GM18873 (cell line): ENCODE measurements at regions not wholly inside any gene's neighbourhood (a gene's known extent, or its start where the extent isn't known, plus 50 kb on each side); places are given as distances from the start of the nearest gene placed in this dataset.

ENCODE experiments used
- ATAC-seq: cut with Tn5 transposase; IDR thresholded peaks from one replicate; pipeline ENCODE4 v1.9.1; 2021; ENCODE audit warnings: mild to moderate bottlenecking, moderate library complexity, moderate number of reproducible peaks; ENCODE audit not compliant: unreplicated experiment, low FRiP score

DNA sequence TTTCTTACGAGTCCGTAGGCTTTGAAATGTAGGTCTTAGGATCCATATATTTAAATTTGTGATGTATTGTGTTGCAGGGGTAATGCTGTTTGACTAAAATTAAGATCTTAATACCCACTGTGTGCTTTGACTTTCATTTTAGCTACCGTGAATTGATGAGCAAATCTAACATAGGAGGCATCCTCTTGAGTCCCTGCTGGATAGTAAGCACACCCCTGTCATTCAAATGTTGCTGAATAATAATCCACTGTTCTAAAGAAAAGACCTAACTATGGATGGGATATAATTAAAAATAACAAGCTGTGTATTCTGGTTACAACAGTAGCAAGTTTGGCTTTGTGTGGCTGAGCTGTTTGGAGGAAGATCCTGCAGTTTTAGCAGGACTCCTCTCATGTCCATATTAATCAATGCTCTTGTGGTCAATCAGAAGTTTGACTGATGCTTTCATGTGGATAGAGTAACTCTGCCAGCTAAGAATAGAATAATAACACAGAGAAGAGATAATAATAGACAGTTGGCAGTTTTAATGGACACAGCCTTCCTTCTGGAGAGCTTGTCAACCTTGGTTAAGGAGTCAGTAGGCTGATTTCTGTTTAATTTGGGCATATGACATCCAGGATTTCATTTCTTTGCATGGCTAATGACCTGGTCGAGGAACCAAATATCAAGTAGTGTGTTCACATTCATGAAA, 148.1 kb upstream of the MIS18BP1 start:
- no peak for ATAC-seq

DNA sequence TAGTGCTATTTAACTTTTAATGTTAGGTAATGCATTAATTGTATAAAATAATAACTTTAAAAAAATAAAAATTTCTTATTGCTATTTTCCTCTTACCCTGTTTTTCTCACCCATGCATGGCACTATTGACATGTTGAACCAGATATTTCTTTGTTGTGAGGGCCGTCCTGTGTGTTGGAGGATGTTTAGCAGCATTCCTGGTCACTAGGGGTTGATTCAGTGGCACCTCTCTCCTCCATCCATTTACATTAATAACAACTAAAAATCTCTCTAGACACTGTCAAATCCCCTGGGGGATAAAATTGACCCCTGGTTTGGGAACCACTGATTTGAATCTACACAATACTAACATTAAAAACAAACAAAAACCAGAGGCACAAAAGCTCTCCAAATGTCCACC, 147.5 kb upstream of the MIS18BP1 start:
- ATAC-seq: no peak

DNA sequence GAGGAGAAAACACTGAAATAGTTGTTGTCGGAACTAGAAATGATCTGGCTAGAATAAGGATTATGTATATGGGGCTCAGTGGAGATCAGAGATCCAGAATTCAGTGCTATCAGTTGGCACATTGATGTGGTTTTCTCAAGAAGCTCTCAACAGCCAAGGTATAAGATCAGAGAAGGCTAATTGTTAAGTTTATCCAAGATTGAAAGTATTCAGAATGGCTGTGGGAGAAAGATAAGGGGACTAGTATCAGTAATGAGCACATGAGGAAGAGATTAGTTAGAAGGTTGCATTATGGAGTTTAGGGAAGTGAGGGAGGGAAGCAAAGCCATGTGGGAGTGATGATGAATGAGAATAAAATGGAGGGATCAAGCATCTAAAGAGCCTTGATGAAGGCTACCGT, 128.1 kb upstream of the MIS18BP1 start:
- no peak for ATAC-seq

DNA sequence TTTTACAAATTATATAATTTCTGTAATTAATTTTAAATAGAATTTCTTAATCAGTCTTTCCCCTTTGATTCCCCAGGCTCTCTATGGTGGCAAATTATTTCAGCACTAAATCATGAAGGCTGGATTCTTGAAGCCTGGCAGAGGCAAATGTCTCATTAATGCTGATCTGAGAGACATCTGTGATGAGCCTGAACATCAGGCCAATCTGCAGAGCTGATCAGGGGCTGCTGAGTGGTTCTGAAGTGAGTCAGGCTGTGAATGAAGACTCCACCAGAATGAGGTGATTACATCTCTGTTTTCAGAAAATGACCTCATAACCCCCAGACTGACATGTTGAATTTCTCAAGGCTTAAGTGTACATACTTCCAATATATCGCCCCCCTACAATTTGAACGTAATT, 124.2 kb upstream of the MIS18BP1 start:
- ATAC-seq: no peak

- no peak for ATAC-seq
These were observed 120.9 kb upstream of the MIS18BP1 start for GRCh38 chr14:45373877-45374276.

DNA sequence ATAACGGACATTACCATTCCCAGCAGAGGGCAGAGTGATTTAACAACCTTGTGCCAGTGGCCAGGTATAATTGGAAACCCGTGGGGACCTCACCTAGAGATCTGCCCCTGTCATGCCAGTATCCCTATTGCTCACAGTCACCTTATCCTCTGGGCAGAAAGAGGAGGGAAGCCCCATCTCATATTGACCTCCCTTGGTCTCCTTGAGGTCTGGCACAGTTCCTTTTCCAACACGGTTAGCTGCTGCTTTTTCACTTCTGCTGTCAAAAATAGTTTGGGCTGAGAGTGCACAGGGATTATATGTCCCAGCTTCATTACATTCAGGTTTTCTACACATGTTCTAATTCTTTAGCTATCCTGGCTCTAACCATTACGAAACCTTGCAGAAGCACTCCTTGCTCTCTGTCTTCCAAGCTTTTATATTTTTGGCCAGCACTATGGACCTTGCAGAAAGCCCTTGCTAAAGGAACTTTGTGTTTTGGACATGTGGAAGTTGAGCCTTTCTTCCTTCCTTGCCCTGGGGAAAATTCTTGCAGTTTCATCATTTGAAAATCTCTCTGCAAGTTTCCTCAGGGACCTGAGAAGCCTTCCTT, 111.7 kb upstream of the MIS18BP1 start:
- ATAC-seq: no peak

- no peak for ATAC-seq
These were observed 109.5 kb upstream of the MIS18BP1 start for GRCh38 chr14:45362505-45362904.

- no peak for ATAC-seq
These were observed 108.7 kb upstream of the MIS18BP1 start for GRCh38 chr14:45361727-45362126.

DNA sequence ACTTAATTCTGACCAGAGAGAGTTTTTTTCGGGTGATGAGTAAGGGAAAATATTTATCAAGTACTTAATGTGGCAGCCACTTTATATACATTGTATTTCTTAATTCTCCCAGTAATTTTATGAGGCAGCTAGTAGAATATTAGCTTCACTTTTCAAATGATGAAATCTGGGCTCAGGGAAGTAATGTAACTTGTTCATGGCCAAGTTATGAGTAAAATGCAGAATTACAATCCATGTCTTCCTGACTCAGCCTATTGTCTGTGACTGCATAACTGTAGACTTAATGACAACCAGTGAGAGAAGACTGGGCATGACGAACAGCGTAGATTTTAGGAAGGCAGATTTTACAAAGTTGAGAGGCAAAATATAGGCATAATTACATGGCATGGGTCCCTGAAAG, 106.7 kb upstream of the MIS18BP1 start:
- no peak for ATAC-seq

- ATAC-seq: no peak
These were observed 79.5 kb upstream of the MIS18BP1 start for GRCh38 chr14:45332360-45332988.

GRCh38 chr14:45308745-45309397, 55.9 kb upstream of the MIS18BP1 start:
- ATAC-seq: no peak
